22Rv1 (cell line): ENCODE measurements at regions not wholly inside any gene's neighbourhood (a gene's known extent, or its start where the extent isn't known, plus 50 kb on each side); places are given as distances from the start of the nearest gene placed in this dataset.

Source experiments
- CTCF ChIP-seq: fragments of 450-650 bp; IDR thresholded peaks from 2 replicates; pipeline ENCODE4 v1.5.1; 2017; ENCODE audit warnings: mild to moderate bottlenecking
- ZFX ChIP-seq: fragments of 450-650 bp; IDR thresholded peaks from 2 replicates; pipeline ENCODE4 v1.6.1; 2017; ENCODE audit warnings: antibody characterized with exemption, borderline replicate concordance

- TF ChIP-seq CTCF (peak; percentile 53), ZFX (no peak)
Observed at GRCh38 chr7:110130669-110131068, 960.3 kb upstream of the LRRN3 start.
